ENCODE measurements at regions not wholly inside any gene's neighbourhood (a gene's known extent, or its start where the extent isn't known, plus 50 kb on each side); places are given as distances from the start of the nearest gene placed in this dataset.

DNA sequence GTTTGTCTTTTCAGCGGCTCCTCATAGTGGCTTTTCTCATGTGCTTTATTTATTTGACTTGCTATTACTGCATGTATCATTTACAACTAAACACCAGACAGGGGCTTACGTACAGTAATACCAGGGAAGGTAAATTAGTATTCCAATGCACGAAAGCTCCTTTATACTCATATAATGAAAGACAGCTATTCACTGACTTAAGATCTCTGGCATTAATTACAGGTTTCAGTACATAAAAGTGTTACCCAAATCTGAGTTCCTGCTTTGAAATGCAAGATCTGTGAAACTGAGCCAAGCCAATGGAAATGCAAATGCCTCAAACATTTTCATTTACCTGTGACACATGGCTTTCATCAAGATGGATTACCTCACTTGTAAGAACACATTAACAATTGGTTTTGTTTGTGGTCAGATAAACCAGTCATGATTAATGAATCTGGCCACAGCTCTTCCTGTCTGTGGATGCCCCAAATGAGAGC lies 107.2 kb downstream of the ANAPC4 start:
- TF ChIP-seq SP1 (IDR thresholded peaks at IDR 0.05) (no peak), NFRKB (IDR thresholded peaks at IDR 0.05) (no peak), ELF4 (IDR thresholded peaks at IDR 0.05) (no peak), FOXA1 (IDR thresholded peaks at IDR 0.05) (no peak)
